ENCODE measurements at regions not wholly inside any gene's neighbourhood (a gene's known extent, or its start where the extent isn't known, plus 50 kb on each side); places are given as distances from the start of the nearest gene placed in this dataset.
"Not testable (repeated sequence)": the region's sequence is repeated elsewhere in the genome, so short reads cannot be mapped to it uniquely, and the experiment has no call there.

DNA sequence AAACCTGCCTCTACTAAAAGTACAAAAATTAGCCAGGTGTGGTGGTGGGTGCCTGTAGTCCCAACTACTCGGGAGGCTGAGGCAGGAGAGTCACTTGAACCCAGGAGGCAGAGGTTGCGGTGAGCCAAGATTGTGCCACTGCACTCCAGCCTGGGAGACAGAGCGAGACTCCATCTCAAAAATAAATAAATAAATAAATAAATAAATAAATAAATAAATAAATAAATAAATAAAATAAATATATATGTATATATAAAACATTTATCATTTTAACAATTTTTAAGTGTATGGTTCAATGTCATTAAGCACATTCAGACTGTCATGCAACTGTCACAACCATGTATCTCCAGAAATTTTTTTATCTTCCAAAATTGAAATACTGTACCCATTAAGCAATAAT is 147.1 kb upstream of the FOXP2 start:
- H3K27ac ChIP-seq (ENCODE audit: low read depth in 1 of 2, low read length in 2 of 2); H3K9ac ChIP-seq (ENCODE audit: low read depth in 1 of 2, low read length in 2 of 2); H3K36me3 ChIP-seq (ENCODE audit: control insufficient read depth in 4 of 4, insufficient read depth in 3 of 4, low read depth in 1 of 4, low read length in 3 of 4); H3K9me3 ChIP-seq (ENCODE audit: control insufficient read depth in 4 of 4, low read length in 3 of 4); H3K4me3 ChIP-seq (ENCODE audit: low read depth in 1 of 3, low read length in 3 of 3); H3K27me3 ChIP-seq (ENCODE audit: control insufficient read depth in 4 of 4, insufficient read depth in 4 of 4, low read length in 3 of 4); DNase-seq (ENCODE audit: low spot score); H3K4me1 ChIP-seq (ENCODE audit: control insufficient read depth in 4 of 4, insufficient read depth in 4 of 4, low read length in 3 of 4): not testable (repeated sequence)
- WGBS, result 94% methylated on average over 3 of the region's 3 CpGs

DNA sequence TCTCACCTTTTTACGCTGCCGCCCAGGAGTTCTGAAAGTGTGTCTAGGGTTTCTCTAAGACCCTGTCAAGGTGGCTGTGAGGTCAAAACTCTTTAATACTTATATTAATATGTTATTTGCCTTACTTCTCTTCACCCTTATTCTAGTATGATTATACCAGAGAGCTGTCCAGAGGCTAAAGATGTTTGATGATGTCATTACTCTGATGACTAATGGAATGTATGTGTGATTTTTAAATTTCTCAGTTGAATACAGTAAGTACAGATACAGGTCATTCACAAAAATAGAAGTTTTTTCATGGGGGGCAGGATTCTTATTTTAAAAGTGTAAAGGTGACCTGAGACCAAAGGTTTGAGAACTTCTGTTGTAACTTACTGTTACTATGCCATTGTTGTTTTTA is 150.6 kb upstream of the FOXP2 start:
- H3K9me3 ChIP-seq (ENCODE audit: control insufficient read depth in 4 of 4, low read length in 3 of 4), result no peaks in the 10 kb centered on the region
- TF ChIP-seq, protein P1, sequence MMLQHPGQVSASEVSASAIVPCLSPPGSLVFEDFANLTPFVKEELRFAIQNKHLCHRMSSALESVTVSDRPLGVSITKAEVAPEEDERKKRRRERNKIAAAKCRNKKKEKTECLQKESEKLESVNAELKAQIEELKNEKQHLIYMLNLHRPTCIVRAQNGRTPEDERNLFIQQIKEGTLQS (IDR thresholded peaks at IDR 0.05), result no peak
- no peak for TF ChIP-seq HNF4G (IDR thresholded peaks at IDR 0.05)
- TF ChIP-seq, protein P2, sequence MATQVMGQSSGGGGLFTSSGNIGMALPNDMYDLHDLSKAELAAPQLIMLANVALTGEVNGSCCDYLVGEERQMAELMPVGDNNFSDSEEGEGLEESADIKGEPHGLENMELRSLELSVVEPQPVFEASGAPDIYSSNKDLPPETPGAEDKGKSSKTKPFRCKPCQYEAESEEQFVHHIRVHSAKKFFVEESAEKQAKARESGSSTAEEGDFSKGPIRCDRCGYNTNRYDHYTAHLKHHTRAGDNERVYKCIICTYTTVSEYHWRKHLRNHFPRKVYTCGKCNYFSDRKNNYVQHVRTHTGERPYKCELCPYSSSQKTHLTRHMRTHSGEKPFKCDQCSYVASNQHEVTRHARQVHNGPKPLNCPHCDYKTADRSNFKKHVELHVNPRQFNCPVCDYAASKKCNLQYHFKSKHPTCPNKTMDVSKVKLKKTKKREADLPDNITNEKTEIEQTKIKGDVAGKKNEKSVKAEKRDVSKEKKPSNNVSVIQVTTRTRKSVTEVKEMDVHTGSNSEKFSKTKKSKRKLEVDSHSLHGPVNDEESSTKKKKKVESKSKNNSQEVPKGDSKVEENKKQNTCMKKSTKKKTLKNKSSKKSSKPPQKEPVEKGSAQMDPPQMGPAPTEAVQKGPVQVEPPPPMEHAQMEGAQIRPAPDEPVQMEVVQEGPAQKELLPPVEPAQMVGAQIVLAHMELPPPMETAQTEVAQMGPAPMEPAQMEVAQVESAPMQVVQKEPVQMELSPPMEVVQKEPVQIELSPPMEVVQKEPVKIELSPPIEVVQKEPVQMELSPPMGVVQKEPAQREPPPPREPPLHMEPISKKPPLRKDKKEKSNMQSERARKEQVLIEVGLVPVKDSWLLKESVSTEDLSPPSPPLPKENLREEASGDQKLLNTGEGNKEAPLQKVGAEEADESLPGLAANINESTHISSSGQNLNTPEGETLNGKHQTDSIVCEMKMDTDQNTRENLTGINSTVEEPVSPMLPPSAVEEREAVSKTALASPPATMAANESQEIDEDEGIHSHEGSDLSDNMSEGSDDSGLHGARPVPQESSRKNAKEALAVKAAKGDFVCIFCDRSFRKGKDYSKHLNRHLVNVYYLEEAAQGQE (IDR thresholded peaks at IDR 0.05), result no peak
- no peak for TF ChIP-seq SP1 (IDR thresholded peaks at IDR 0.05)
- no peak for TF ChIP-seq RAD21 (IDR thresholded peaks at IDR 0.05)
- TF ChIP-seq YY1 (IDR thresholded peaks at IDR 0.05), result no peak
- TF ChIP-seq, protein P3, sequence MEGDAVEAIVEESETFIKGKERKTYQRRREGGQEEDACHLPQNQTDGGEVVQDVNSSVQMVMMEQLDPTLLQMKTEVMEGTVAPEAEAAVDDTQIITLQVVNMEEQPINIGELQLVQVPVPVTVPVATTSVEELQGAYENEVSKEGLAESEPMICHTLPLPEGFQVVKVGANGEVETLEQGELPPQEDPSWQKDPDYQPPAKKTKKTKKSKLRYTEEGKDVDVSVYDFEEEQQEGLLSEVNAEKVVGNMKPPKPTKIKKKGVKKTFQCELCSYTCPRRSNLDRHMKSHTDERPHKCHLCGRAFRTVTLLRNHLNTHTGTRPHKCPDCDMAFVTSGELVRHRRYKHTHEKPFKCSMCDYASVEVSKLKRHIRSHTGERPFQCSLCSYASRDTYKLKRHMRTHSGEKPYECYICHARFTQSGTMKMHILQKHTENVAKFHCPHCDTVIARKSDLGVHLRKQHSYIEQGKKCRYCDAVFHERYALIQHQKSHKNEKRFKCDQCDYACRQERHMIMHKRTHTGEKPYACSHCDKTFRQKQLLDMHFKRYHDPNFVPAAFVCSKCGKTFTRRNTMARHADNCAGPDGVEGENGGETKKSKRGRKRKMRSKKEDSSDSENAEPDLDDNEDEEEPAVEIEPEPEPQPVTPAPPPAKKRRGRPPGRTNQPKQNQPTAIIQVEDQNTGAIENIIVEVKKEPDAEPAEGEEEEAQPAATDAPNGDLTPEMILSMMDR (IDR thresholded peaks at IDR 0.05; ENCODE audit: low read depth, low read length, missing input control), result no peak
- no peak for TF ChIP-seq EGR1 (IDR thresholded peaks at IDR 0.05; ENCODE audit: low read depth in 2 of 2)
- no peak for TF ChIP-seq RXRA (IDR thresholded peaks at IDR 0.05)
- TF ChIP-seq, protein P4, sequence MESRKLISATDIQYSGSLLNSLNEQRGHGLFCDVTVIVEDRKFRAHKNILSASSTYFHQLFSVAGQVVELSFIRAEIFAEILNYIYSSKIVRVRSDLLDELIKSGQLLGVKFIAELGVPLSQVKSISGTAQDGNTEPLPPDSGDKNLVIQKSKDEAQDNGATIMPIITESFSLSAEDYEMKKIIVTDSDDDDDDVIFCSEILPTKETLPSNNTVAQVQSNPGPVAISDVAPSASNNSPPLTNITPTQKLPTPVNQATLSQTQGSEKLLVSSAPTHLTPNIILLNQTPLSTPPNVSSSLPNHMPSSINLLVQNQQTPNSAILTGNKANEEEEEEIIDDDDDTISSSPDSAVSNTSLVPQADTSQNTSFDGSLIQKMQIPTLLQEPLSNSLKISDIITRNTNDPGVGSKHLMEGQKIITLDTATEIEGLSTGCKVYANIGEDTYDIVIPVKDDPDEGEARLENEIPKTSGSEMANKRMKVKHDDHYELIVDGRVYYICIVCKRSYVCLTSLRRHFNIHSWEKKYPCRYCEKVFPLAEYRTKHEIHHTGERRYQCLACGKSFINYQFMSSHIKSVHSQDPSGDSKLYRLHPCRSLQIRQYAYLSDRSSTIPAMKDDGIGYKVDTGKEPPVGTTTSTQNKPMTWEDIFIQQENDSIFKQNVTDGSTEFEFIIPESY (IDR thresholded peaks at IDR 0.05), result no peak
- TF ChIP-seq FOXA1 (IDR thresholded peaks at IDR 0.05), result no peak
- TF ChIP-seq NR2F2 (IDR thresholded peaks at IDR 0.05), result no peak
- TF ChIP-seq JUND (IDR thresholded peaks at IDR 0.05), result no peak
- TF ChIP-seq FOXA2 (IDR thresholded peaks at IDR 0.05), result no peak
- no peak for TF ChIP-seq GABPA (IDR thresholded peaks at IDR 0.05 in 1 of 2, conservative IDR thresholded peaks at IDR 0.05 in 1 of 2)
- TF ChIP-seq HNF4A (conservative IDR thresholded peaks at IDR 0.05), result no peak
- 96% methylated on average over 2 of the region's 2 CpGs for WGBS

More for the DNA sequence above, 150.6 kb upstream of the FOXP2 start:
- no peak overlapping the region for H3K4me3 ChIP-seq (ENCODE audit: low read depth in 1 of 3, low read length in 3 of 3)
- no peak for DNase-seq (ENCODE audit: low spot score)
- H3K27ac ChIP-seq (ENCODE audit: low read depth in 1 of 2, low read length in 2 of 2), result no peak overlapping the region
- no peak overlapping the region for H3K9ac ChIP-seq (ENCODE audit: low read depth in 1 of 2, low read length in 2 of 2)
- no peaks in the 10 kb centered on the region for H3K27me3 ChIP-seq (ENCODE audit: control insufficient read depth in 4 of 4, insufficient read depth in 4 of 4, low read length in 3 of 4)
- H3K4me1 ChIP-seq (ENCODE audit: control insufficient read depth in 4 of 4, insufficient read depth in 4 of 4, low read length in 3 of 4), result no peaks in the 10 kb centered on the region
- H3K36me3 ChIP-seq (ENCODE audit: control insufficient read depth in 4 of 4, insufficient read depth in 3 of 4, low read depth in 1 of 4, low read length in 3 of 4), result no peaks in the 10 kb centered on the region

Data from liver (tissue), 8 donors.